ENCODE measurements at regions not wholly inside any gene's neighbourhood (a gene's known extent, or its start where the extent isn't known, plus 50 kb on each side); places are given as distances from the start of the nearest gene placed in this dataset.
"Not testable (repeated sequence)": the region's sequence is repeated elsewhere in the genome, so short reads cannot be mapped to it uniquely, and the experiment has no call there.

DNA sequence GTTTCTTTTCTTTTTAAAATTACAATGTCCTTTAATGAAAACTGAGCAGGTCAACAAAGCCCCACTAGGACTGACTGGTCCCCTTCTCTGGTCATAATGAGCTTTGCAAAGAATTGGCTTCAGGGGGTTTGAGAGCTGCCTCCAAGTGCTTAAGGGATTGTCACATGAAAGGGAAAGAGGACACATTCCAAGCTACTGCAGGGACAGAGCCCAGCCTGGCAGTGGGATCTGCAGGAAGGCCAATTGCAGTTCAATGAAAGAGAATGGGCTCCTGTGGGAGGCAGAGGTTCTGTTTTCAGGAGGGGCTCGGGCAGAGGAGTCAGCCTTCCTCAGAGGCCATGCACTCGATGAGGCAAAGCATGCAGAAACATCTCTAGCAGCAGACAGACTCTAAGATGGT is 84.1 kb upstream of the ACKR3 start:
- no peak for DNase-seq (ENCODE audit: low read depth)
- H3K4me3 ChIP-seq (ENCODE audit: low read depth, low read length) = no peak overlapping the region
- TF ChIP-seq, protein P1, sequence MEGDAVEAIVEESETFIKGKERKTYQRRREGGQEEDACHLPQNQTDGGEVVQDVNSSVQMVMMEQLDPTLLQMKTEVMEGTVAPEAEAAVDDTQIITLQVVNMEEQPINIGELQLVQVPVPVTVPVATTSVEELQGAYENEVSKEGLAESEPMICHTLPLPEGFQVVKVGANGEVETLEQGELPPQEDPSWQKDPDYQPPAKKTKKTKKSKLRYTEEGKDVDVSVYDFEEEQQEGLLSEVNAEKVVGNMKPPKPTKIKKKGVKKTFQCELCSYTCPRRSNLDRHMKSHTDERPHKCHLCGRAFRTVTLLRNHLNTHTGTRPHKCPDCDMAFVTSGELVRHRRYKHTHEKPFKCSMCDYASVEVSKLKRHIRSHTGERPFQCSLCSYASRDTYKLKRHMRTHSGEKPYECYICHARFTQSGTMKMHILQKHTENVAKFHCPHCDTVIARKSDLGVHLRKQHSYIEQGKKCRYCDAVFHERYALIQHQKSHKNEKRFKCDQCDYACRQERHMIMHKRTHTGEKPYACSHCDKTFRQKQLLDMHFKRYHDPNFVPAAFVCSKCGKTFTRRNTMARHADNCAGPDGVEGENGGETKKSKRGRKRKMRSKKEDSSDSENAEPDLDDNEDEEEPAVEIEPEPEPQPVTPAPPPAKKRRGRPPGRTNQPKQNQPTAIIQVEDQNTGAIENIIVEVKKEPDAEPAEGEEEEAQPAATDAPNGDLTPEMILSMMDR (IDR thresholded peaks at IDR 0.05; ENCODE audit: insufficient read depth, low read depth, low read length) = no peak

DNA sequence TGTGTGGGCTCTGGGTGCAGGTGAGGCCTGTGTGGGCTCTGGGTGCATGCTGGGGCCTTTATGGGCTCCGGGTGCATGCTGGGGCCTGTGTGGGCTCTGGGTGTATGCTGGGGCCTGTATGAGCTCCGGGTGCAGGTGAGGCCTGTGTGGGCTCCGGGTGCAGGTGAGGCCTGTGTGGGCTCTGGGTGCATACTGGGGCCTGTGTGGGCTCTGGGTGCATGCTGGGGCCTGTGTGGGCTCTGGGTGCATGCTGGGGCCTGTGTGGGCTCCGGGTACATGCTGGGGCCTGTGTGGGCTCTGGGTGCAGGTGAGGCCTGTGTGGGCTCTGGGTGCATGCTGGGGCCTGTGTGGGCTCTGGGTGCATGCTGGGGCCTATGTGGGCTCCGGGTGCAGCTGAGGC is 80.5 kb upstream of the ACKR3 start:
- not testable (repeated sequence) for H3K4me3 ChIP-seq (ENCODE audit: low read depth, low read length); DNase-seq (ENCODE audit: low read depth)

GRCh38 chr2:236489895-236490404 is 79.7 kb upstream of the ACKR3 start:
- TF ChIP-seq, protein P1 (IDR thresholded peaks at IDR 0.05; ENCODE audit: insufficient read depth, low read depth, low read length) = no peak
- H3K4me3 ChIP-seq (ENCODE audit: low read depth, low read length) = no peak overlapping the region
- no peak for DNase-seq (ENCODE audit: low read depth)

DNA sequence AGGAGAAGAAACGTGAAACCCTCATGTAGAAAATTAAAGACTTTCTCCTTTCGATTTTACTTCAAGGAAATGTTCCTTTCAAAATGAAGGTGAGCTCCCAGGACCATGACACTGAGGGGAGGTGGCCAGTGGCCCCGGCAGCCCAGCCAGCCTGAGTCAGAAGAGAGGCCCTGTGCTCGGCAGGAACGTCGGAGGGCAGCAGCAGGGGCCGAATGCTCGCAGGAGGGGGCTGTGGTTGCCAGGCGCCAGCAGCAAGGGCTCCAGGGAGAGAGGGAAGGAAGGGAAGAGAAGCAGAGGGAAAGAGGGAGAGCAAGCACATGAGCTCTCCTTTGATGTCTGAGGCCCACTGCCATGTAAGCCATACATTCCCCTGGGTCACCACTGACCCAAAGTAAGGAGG is 73.3 kb upstream of the ACKR3 start:
- DNase-seq (ENCODE audit: low read depth) = no peak
- TF ChIP-seq, protein P1 (IDR thresholded peaks at IDR 0.05; ENCODE audit: insufficient read depth, low read depth, low read length) = no peak
- H3K4me3 ChIP-seq (ENCODE audit: low read depth, low read length) = no peak overlapping the region

DNA sequence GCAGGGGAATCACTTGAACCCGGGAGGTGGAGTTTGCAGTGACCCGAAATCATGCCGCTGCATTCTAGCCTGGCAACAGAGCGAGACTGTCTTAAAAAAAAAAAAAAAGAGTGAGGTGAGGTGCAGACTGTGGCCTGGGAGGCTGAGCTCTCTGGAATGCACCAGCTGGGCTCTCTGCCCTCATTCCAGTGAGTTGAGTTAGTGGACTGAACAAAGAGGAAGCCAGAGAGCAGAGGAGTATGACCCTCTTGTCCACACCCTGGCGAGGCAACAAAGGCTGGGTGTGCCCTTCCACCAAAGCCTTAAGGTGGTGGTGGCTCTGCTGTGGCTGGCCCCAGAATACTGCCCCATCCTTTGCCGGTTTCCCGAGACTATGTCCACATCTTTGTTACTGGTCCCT is 71.3 kb upstream of the ACKR3 start:
- no peak for DNase-seq (ENCODE audit: low read depth)
- no peak overlapping the region for H3K4me3 ChIP-seq (ENCODE audit: low read depth, low read length)
- TF ChIP-seq, protein P1 (IDR thresholded peaks at IDR 0.05; ENCODE audit: insufficient read depth, low read depth, low read length) = no peak

DNA sequence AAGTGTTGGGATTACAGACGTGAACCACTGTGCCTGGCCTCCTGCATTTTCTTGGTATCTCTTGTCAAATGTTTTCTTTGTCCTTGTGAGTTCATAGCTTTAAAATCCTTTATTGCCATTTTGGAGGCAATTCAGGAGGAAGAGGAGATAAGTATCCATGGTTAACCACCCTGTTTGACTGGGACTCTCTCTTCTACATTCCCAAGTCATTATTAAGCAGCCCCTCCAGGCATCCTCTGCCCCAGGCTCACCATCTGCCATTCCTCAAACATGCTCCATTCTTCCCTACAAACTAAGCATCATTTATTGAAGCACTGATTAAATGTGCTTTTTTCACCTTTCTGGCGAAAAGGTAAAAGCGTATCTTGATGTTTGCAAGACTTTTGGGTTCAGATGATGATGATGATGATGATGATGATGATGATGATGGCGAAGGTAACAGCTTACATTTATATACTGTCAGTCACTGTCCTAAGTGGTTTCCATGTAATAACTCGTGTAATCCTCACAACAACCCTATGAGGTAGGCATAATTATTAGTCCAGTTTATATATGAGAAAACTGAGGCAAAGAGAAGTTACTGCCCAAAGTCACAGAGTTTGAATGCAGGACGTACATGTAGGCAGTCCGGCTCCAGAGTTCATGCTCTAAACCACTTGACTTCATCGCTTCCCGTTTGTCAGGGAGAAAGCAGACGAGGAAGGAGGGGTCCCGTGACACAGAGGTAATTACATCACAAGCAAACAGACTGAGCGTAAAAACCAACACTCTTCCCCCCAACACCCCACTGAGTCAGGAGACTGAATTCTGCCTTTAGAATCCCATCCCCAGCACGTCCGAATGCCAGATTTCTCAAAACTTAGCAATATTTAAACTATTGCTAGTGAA is 69.7 kb upstream of the ACKR3 start:
- TF ChIP-seq, protein P1 (IDR thresholded peaks at IDR 0.05; ENCODE audit: insufficient read depth, low read depth, low read length) = no peak
- DNase-seq (ENCODE audit: low read depth) = no peak
- H3K4me3 ChIP-seq (ENCODE audit: low read depth, low read length) = no peak overlapping the region

DNA sequence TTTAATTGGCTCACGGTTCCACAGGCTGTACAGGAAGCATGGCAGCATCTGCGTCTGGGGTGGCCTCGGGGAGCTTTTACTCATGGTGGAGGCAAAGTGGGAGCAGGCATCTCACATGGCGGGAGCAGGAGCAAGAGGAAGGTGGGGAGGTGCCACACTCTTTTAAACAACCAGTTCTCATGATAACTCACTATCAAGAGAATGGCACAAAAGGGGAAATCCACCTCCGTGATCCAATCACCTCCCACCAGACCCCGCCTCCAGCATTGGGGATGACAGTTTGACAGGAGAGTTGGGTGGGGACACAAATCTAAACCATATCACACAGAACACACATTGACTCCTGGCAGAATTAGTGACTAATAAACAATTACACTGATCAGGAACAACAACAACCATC is 68.6 kb upstream of the ACKR3 start:
- no peak overlapping the region for H3K4me3 ChIP-seq (ENCODE audit: low read depth, low read length)
- DNase-seq (ENCODE audit: low read depth) = no peak
- TF ChIP-seq, protein P1 (IDR thresholded peaks at IDR 0.05; ENCODE audit: insufficient read depth, low read depth, low read length) = no peak
